SU-DHL-6 (cell line): ENCODE measurements at regions not wholly inside any gene's neighbourhood (a gene's known extent, or its start where the extent isn't known, plus 50 kb on each side); places are given as distances from the start of the nearest gene placed in this dataset.

ENCODE experiments used
- H2AFZ ChIP-seq: fragments of 200-600 bp; sonication (generic); 2 replicates; pipeline ENCODE4 v1.6.1; 2014; ENCODE audit warnings: low read depth, mild to moderate bottlenecking, moderate library complexity, mixed read lengths, antibody characterized with exemption, low read length; ENCODE audit not compliant: severe bottlenecking
- H3F3A ChIP-seq: fragments of 200-600 bp; shearing (Covaris generic); 2 replicates; pipeline ENCODE4 v1.6.0; 2016; ENCODE audit warnings: antibody characterized with exemption, mild to moderate bottlenecking; ENCODE audit not compliant: insufficient read depth
- H3K27ac ChIP-seq: fragments of 200-600 bp; sonication (generic); 2 replicates; pipeline ENCODE4 v1.5.1; 2016; ENCODE audit warnings: low read depth, mild to moderate bottlenecking, low read length, moderate library complexity, mixed read lengths
- H3K27me3 ChIP-seq: fragments of 200-600 bp; sonication (generic), shearing (Covaris generic); 2 replicates; pipeline ENCODE4 v1.6.0; 2014; ENCODE audit warnings: mild to moderate bottlenecking, low read length
- H3K36me3 ChIP-seq: fragments of 200-600 bp; sonication (generic); 2 replicates; pipeline ENCODE4 v1.6.1; 2014; ENCODE audit warnings: mild to moderate bottlenecking, low read length, mixed read lengths
- H3K4me2 ChIP-seq: fragments of 300-600, 200-600 bp; shearing (Covaris generic), sonication (generic); 2 replicates; pipeline ENCODE4 v1.6.0; 2014; ENCODE audit warnings: low read length, low read depth, mild to moderate bottlenecking; ENCODE audit not compliant: poor library complexity, severe bottlenecking
- H3K4me3 ChIP-seq: fragments of 200-600 bp; sonication (generic); 2 replicates; pipeline ENCODE4 v1.5.1; 2014; ENCODE audit warnings: antibody characterized with exemption, low read length, mild to moderate bottlenecking, mixed read lengths; ENCODE audit not compliant: insufficient read depth, poor library complexity, severe bottlenecking
- H3K79me2 ChIP-seq: fragments of 200-600 bp; sonication (generic); 2 replicates; pipeline ENCODE4 v1.6.1; 2014; ENCODE audit warnings: mild to moderate bottlenecking, low read length, moderate library complexity; ENCODE audit not compliant: insufficient read depth
- H3K9ac ChIP-seq: fragments of 200-600 bp; sonication (generic); 2 replicates; pipeline ENCODE4 v1.7.0; 2014; ENCODE audit warnings: mild to moderate bottlenecking, low read length
- H3K9me2 ChIP-seq: fragments of 200-600 bp; sonication (generic); replicated peaks from 2 replicates; pipeline ENCODE4 v1.6.1; 2014; ENCODE audit warnings: low read length; ENCODE audit not compliant: insufficient read depth
- H3K9me3 ChIP-seq: fragments of 200-600 bp; sonication (generic); 2 replicates; pipeline ENCODE4 v1.6.1; 2014; ENCODE audit warnings: low read length, mixed read lengths; ENCODE audit not compliant: insufficient read depth
- H4K20me1 ChIP-seq: fragments of 200-600 bp; sonication (generic); 2 replicates; pipeline ENCODE4 v1.6.1; 2014; ENCODE audit warnings: low read depth, mild to moderate bottlenecking, antibody characterized with exemption, low read length, moderate library complexity, mixed read lengths
- EZH2phosphoT487 ChIP-seq: fragments of 200-600 bp; sonication (generic), shearing (Covaris generic); conservative IDR thresholded peaks from 2 replicates; pipeline ENCODE4 v1.6.1; 2018; ENCODE audit warnings: mild to moderate bottlenecking, antibody characterized with exemption, low read length, moderate library complexity, mixed read lengths
- TF ChIP-seq, protein P1 (sequence below): fragments of 200-600 bp; sonication (generic); IDR thresholded peaks from one replicate; pipeline ENCODE4 v1.5.1; 2017; ENCODE audit warnings: antibody characterized with exemption, mild to moderate bottlenecking, low read length, moderate library complexity; ENCODE audit not compliant: insufficient read depth, poor library complexity, severe bottlenecking

DNA sequence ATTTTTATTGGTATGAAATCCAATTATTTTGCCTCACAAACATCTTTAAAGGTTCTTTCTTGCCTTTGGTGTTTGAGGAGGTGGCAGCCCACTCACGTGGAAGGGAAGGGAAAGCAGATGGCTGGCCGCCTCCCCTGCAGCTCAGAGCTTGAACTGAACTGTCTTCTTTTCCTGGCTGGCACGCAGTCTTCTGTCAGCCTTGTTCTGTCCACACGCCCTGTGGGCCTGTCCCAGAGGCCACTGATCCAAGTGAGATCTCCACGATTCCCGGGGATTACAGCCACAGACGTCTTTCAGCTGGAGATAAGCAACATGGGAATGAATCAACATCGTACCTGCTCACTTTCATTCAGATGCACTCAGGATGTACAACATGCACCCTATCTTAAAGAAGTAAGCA is 73.3 kb downstream of the TMEM18 start:
- Histone ChIP-seq H3K9me3 (no peaks in the 10 kb centered on the region), H3K27ac (no peak overlapping the region), H3K9ac (no peak overlapping the region), H3K36me3 (no peaks in the 10 kb centered on the region), H3K4me2 (no peak overlapping the region), H3F3A (no peaks in the 10 kb centered on the region), H4K20me1 (no peaks in the 10 kb centered on the region), H3K9me2 (no peaks in the 10 kb centered on the region), H3K4me3 (no peak overlapping the region), H3K27me3 (no peaks in the 10 kb centered on the region), H3K79me2 (no peaks in the 10 kb centered on the region), H2AFZ (no peak overlapping the region)
- TF ChIP-seq EZH2phosphoT487, result no peak
- TF ChIP-seq, protein P1, sequence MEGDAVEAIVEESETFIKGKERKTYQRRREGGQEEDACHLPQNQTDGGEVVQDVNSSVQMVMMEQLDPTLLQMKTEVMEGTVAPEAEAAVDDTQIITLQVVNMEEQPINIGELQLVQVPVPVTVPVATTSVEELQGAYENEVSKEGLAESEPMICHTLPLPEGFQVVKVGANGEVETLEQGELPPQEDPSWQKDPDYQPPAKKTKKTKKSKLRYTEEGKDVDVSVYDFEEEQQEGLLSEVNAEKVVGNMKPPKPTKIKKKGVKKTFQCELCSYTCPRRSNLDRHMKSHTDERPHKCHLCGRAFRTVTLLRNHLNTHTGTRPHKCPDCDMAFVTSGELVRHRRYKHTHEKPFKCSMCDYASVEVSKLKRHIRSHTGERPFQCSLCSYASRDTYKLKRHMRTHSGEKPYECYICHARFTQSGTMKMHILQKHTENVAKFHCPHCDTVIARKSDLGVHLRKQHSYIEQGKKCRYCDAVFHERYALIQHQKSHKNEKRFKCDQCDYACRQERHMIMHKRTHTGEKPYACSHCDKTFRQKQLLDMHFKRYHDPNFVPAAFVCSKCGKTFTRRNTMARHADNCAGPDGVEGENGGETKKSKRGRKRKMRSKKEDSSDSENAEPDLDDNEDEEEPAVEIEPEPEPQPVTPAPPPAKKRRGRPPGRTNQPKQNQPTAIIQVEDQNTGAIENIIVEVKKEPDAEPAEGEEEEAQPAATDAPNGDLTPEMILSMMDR, result no peak

DNA sequence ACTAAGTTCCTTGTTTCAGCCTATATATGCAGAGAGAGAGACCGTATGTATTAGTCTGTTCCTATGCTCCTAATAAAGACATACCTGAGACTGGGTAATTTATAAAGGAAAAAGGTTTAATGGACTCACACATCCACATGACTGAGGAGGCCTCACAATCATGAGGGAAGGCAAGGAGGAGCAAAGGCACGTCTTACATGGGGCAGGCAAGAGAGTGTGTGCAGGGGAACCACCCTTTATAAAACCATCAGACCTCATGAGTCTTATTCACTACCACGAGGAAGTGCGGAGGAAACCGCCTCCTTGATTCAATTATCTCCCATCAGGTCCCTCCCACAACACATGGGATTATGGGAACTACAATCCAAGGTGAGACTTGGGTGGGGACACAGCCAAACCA is 73.8 kb downstream of the TMEM18 start:
- Histone ChIP-seq H3K9me2 (no peaks in the 10 kb centered on the region), H2AFZ (no peak overlapping the region), H3K9me3 (no peaks in the 10 kb centered on the region), H3K27ac (no peak overlapping the region), H3K36me3 (no peaks in the 10 kb centered on the region), H4K20me1 (no peaks in the 10 kb centered on the region), H3K79me2 (no peaks in the 10 kb centered on the region), H3K4me2 (no peak overlapping the region), H3F3A (no peaks in the 10 kb centered on the region), H3K9ac (no peak overlapping the region), H3K4me3 (no peak overlapping the region), H3K27me3 (no peaks in the 10 kb centered on the region)
- TF ChIP-seq, protein P1, result no peak

DNA sequence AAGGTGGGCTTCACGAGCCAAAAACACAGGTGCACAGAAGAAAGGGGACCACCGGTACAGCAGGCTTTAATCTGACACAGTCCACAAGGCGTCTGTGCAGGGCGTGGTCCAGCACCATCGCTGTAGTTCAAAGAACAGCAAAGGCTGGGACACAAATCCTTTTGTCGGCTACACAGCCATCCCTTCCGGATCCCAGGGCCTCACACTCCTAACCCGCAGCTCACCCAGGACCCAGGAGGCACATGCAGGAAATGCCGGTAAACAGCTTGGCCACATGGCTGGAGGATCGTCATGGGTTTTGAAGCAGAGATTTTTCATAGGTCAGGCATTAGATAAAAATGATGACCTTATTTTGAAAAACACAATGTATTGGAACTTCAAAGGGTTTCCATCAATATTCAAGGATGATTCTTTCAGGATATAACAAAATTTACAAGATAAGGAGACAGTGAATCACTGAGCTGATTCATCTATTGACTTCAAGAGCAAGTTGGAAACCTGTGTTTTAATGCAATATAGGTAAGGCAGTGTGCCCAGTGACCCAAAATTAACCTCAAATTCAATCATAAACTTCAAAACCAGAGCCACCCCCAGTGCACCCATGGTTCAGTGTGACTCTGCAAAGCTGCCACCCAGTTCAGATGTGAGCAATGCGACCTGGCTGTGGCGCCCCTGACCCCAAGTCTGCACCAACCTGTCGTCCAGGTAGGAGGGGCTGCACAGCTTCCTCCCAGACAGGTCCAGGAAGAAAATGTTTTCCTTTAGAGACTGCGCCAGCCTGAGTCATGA is 74.4 kb downstream of the TMEM18 start:
- H2AFZ ChIP-seq, result no peak overlapping the region
- H3K36me3 ChIP-seq, result no peaks in the 10 kb centered on the region
- H3K4me2 ChIP-seq, result no peak overlapping the region
- no peaks in the 10 kb centered on the region for H3F3A ChIP-seq
- no peaks in the 10 kb centered on the region for H3K79me2 ChIP-seq
- H4K20me1 ChIP-seq, result no peaks in the 10 kb centered on the region
- H3K9me2 ChIP-seq, result no peaks in the 10 kb centered on the region
- H3K4me3 ChIP-seq, result no peak overlapping the region
- no peaks in the 10 kb centered on the region for H3K9me3 ChIP-seq
- H3K27ac ChIP-seq, result no peak overlapping the region
- no peak for TF ChIP-seq EZH2phosphoT487
- TF ChIP-seq, protein P1, result no peak
- no peaks in the 10 kb centered on the region for H3K27me3 ChIP-seq
- H3K9ac ChIP-seq, result no peak overlapping the region
